ENCODE measurements at regions not wholly inside any gene's neighbourhood (a gene's known extent, or its start where the extent isn't known, plus 50 kb on each side); places are given as distances from the start of the nearest gene placed in this dataset.

- TF ChIP-seq, protein P1, sequence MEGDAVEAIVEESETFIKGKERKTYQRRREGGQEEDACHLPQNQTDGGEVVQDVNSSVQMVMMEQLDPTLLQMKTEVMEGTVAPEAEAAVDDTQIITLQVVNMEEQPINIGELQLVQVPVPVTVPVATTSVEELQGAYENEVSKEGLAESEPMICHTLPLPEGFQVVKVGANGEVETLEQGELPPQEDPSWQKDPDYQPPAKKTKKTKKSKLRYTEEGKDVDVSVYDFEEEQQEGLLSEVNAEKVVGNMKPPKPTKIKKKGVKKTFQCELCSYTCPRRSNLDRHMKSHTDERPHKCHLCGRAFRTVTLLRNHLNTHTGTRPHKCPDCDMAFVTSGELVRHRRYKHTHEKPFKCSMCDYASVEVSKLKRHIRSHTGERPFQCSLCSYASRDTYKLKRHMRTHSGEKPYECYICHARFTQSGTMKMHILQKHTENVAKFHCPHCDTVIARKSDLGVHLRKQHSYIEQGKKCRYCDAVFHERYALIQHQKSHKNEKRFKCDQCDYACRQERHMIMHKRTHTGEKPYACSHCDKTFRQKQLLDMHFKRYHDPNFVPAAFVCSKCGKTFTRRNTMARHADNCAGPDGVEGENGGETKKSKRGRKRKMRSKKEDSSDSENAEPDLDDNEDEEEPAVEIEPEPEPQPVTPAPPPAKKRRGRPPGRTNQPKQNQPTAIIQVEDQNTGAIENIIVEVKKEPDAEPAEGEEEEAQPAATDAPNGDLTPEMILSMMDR (conservative IDR thresholded peaks at IDR 0.05 in 1 of 2, IDR thresholded peaks at IDR 0.05 in 1 of 2; ENCODE audit: low read depth in 1 of 2, low read length in 2 of 2): no peak
- TF ChIP-seq EZH2 (IDR thresholded peaks at IDR 0.05; ENCODE audit: low read length, missing control alignments): no peak
Observed at GRCh38 chr13:111663505-111663904, 343.1 kb downstream of the TEX29 start.
